ENCODE measurements at regions not wholly inside any gene's neighbourhood (a gene's known extent, or its start where the extent isn't known, plus 50 kb on each side); places are given as distances from the start of the nearest gene placed in this dataset.

DNA sequence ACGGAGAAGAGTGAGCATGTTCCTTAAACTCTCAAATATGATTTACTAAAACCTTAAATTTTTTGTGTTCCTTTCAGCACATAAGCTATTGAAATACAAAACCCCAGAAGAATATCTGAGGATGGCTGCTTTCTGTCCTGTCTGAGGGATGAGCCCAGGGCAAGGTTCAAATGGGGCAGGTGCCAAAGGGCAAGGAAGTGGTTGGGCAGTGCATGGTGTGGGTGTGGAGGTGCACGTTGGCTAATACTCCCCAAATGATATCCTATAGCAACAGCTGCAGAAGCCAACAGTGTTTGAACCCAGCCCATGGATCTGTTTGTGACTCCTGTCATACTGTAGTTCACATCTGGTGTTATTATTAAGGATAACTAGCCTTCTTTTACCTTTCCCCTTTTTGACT is 183.0 kb downstream of the CDCA7 start:
- TF ChIP-seq, protein P1, sequence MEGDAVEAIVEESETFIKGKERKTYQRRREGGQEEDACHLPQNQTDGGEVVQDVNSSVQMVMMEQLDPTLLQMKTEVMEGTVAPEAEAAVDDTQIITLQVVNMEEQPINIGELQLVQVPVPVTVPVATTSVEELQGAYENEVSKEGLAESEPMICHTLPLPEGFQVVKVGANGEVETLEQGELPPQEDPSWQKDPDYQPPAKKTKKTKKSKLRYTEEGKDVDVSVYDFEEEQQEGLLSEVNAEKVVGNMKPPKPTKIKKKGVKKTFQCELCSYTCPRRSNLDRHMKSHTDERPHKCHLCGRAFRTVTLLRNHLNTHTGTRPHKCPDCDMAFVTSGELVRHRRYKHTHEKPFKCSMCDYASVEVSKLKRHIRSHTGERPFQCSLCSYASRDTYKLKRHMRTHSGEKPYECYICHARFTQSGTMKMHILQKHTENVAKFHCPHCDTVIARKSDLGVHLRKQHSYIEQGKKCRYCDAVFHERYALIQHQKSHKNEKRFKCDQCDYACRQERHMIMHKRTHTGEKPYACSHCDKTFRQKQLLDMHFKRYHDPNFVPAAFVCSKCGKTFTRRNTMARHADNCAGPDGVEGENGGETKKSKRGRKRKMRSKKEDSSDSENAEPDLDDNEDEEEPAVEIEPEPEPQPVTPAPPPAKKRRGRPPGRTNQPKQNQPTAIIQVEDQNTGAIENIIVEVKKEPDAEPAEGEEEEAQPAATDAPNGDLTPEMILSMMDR (IDR thresholded peaks at IDR 0.05; ENCODE audit: low read depth, low read length) = no peak
- no peak for DNase-seq (ENCODE audit: low read depth in 1 of 2, low spot score in 1 of 2)
- H3K9me3 ChIP-seq (ENCODE audit: low read depth) = no peaks in the 10 kb centered on the region
- no peaks in the 10 kb centered on the region for H3K36me3 ChIP-seq
- no peaks in the 10 kb centered on the region for H3K4me1 ChIP-seq (ENCODE audit: low read depth)
- H3K27me3 ChIP-seq = no peaks in the 10 kb centered on the region
- no peak overlapping the region for H3K27ac ChIP-seq
- no peak overlapping the region for H3K4me3 ChIP-seq

DNA sequence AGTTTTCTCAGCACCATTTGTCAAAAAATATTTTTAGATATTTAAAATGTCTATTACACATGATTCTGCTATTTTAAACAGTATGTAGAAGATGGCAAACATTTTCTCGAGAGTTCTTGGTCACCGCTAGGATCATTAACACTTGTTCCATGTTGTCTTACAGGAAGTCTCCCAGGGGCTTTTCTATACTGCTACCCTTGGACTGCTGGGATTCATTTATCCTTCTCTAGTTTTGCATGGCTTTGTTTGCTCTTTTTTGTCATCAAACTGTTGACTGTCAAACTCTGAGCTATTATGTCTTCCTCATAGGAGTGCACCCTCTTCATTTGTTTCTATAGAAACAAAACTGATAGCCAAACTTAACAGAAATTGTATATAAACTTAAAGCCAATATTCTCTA is 184.9 kb downstream of the CDCA7 start:
- H3K27me3 ChIP-seq = no peaks in the 10 kb centered on the region
- no peak overlapping the region for H3K4me3 ChIP-seq
- no peaks in the 10 kb centered on the region for H3K4me1 ChIP-seq (ENCODE audit: low read depth)
- no peaks in the 10 kb centered on the region for H3K9me3 ChIP-seq (ENCODE audit: low read depth)
- TF ChIP-seq, protein P1 (IDR thresholded peaks at IDR 0.05; ENCODE audit: low read depth, low read length) = no peak
- no peaks in the 10 kb centered on the region for H3K36me3 ChIP-seq
- DNase-seq (ENCODE audit: low read depth in 1 of 2, low spot score in 1 of 2) = no peak
- no peak overlapping the region for H3K27ac ChIP-seq

DNA sequence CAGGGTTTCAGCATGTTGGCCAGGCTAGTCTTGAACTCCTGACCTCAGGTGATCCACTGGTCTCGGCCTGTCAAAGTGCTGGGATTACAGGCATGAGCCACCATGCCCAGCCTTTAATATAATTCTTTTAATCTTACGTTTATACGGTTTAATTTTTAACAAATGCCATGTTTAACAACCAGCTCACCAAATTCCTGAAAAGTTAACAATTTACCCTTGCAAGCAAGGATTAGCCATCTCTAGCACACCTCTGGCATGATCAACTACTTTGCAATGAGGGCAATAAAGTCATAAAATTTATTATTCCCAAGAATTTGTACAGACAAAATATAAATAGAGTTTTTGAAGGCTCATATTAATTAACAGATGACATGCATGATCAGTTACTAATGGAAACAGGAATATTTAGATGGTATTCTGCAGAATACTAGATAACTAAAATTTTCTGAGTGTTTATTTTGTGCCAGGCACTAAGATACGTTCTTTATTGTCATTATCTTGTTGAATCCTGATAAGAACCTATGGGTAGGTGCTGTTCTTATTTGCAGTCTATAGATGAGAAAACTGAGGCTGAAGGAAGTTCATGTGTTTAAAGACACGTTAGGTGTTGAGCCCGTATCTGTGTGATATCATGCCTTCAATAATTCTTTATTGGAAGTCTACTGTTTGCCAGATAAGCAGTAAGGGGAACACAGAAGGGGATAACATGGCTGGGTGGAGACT is 190.1 kb downstream of the CDCA7 start:
- no peak for DNase-seq (ENCODE audit: low read depth in 1 of 2, low spot score in 1 of 2)
- Histone ChIP-seq H3K27me3 (no peaks in the 10 kb centered on the region), H3K27ac (no peak overlapping the region), H3K36me3 (no peaks in the 10 kb centered on the region), H3K9me3 (ENCODE audit: low read depth) (no peaks in the 10 kb centered on the region), H3K4me1 (ENCODE audit: low read depth) (no peaks in the 10 kb centered on the region), H3K4me3 (no peak overlapping the region)
- TF ChIP-seq, protein P1 (IDR thresholded peaks at IDR 0.05; ENCODE audit: low read depth, low read length) = no peak

DNA sequence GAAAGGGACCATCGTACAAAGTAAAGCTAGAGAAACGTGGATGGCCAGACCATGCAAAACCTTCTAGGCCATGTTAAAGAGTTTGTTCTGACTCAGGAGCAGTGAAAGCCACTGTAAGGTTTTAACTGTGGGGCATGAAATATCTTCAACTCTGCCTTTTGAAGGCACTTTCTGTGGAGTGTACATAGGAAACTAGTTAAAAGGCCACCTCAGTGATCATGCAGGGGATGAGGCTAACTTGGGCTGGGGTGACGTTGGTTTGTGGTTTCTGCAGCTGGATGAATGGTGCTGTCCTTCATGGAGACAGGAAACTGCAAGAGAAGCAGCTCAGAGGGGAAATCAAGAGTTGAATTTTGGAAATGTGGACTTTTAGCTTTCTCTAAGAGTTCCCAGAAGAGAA is 190.7 kb downstream of the CDCA7 start:
- Histone ChIP-seq H3K9me3 (ENCODE audit: low read depth) (no peaks in the 10 kb centered on the region), H3K27me3 (no peaks in the 10 kb centered on the region), H3K4me3 (no peak overlapping the region), H3K4me1 (ENCODE audit: low read depth) (no peaks in the 10 kb centered on the region), H3K36me3 (no peaks in the 10 kb centered on the region), H3K27ac (no peak overlapping the region)
- TF ChIP-seq, protein P1 (IDR thresholded peaks at IDR 0.05; ENCODE audit: low read depth, low read length) = no peak
- peak in 1 of 2 donors; percentile 34 for DNase-seq (ENCODE audit: low read depth in 1 of 2, low spot score in 1 of 2)

DNA sequence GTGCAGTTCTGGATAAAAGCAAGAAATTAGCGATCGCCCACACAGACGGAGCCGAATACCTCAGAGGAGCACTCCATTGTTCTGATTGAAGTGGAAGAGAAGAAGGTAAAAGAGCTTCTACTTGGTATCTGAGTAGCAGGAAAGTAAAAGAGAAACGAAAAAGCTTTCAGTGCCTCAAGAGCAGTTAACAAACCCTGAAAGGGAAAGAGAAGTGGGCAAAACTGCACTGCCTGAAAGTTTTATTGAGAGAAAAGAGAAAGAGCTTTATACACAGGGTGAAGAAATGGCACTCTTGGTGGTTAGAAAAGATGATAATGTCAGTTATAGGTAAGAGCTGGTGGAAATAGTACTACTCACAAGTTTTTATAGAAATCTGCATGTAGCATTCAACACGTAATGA is 192.8 kb downstream of the CDCA7 start:
- H3K9me3 ChIP-seq (ENCODE audit: low read depth) = no peaks in the 10 kb centered on the region
- no peaks in the 10 kb centered on the region for H3K27me3 ChIP-seq
- TF ChIP-seq, protein P1 (IDR thresholded peaks at IDR 0.05; ENCODE audit: low read depth, low read length) = no peak
- H3K27ac ChIP-seq = no peak overlapping the region
- no peaks in the 10 kb centered on the region for H3K4me1 ChIP-seq (ENCODE audit: low read depth)
- H3K4me3 ChIP-seq = no peak overlapping the region
- H3K36me3 ChIP-seq = no peaks in the 10 kb centered on the region
- no peak for DNase-seq (ENCODE audit: low read depth in 1 of 2, low spot score in 1 of 2)

Measured in cardiac muscle cell (in vitro differentiated cells and primary cell).